ENCODE measurements at regions not wholly inside any gene's neighbourhood (a gene's known extent, or its start where the extent isn't known, plus 50 kb on each side); places are given as distances from the start of the nearest gene placed in this dataset.

DNA sequence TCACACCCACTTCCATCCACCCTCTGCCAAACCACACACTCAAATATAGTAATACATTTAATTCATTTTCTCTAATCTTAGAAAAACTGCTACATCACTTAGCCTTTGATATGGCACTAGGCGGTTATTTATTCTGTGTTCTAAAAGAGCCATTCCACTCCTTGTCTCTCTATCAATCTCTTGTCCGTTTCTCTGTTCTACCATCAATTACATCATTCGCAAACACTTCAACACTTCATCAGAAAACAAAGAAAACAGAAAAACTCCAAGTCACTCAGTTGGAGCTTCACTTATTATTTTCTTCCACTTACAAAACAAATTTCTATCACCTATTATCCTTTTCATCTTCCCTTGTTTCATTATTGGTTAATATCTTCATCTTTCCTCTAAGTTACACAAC lies 1523.0 kb downstream of the KCNT2 start:
- TF ChIP-seq, protein P1, sequence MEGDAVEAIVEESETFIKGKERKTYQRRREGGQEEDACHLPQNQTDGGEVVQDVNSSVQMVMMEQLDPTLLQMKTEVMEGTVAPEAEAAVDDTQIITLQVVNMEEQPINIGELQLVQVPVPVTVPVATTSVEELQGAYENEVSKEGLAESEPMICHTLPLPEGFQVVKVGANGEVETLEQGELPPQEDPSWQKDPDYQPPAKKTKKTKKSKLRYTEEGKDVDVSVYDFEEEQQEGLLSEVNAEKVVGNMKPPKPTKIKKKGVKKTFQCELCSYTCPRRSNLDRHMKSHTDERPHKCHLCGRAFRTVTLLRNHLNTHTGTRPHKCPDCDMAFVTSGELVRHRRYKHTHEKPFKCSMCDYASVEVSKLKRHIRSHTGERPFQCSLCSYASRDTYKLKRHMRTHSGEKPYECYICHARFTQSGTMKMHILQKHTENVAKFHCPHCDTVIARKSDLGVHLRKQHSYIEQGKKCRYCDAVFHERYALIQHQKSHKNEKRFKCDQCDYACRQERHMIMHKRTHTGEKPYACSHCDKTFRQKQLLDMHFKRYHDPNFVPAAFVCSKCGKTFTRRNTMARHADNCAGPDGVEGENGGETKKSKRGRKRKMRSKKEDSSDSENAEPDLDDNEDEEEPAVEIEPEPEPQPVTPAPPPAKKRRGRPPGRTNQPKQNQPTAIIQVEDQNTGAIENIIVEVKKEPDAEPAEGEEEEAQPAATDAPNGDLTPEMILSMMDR (IDR thresholded peaks at IDR 0.05) = no peak
- TF ChIP-seq POLR2A (IDR thresholded peaks at IDR 0.05) = no peak
